Naive thymus-derived CD4-positive, alpha-beta T cell (primary cell): ENCODE measurements at regions not wholly inside any gene's neighbourhood (a gene's known extent, or its start where the extent isn't known, plus 50 kb on each side); places are given as distances from the start of the nearest gene placed in this dataset.

Source experiments
- ATAC-seq: fragments of 150-1000 bp; cut with Tn5 transposase; 2 replicates; pipeline ENCODE4 v1.10.0; 2021; ENCODE audit warnings: mild to moderate bottlenecking, moderate library complexity
- CTCF ChIA-PET: fragments of 350-600 bp; sonication (Branson Sonifier 250); formaldehyde crosslinking; loops from one replicate; lab custom pipeline; 2021; ENCODE audit warnings: antibody characterized with exemption; lab: Charles Lee
- POLR2A ChIA-PET: fragments of 350-600 bp; sonication (Branson Sonifier 250); formaldehyde crosslinking; loops from one replicate; lab custom pipeline; 2021; ENCODE audit warnings: antibody characterized with exemption, inconsistent platforms; lab: Charles Lee
- DNase-seq, 9 donors: peaks; one replicate each; pipeline versions ENCODE4 v3.0.0 to v3.0.0-alpha.2; 2020 to 2022; ENCODE audit warnings: mixed read lengths in 1 of 9
- H3K27ac ChIP-seq: one replicate; pipeline ENCODE4 v1.7.0; 2013; ENCODE audit warnings: mild to moderate bottlenecking, low read depth, low read length, moderate library complexity
- H3K27me3 ChIP-seq, 2 donors: one replicate each; pipeline ENCODE4 v1.7.0; 2013; ENCODE audit warnings: low read length in 2 of 2, mild to moderate bottlenecking in 2 of 2, moderate library complexity in 2 of 2; ENCODE audit not compliant: control insufficient read depth in 2 of 2, insufficient read depth in 2 of 2
- H3K36me3 ChIP-seq, 3 experiments: 1 replicate in 2 of 3; 2 replicates in 1 of 3; pipeline ENCODE4 v1.7.0; 2013; ENCODE audit warnings: low read length in 3 of 3, mild to moderate bottlenecking in 3 of 3, moderate library complexity in 1 of 3; ENCODE audit not compliant: insufficient read depth in 3 of 3, control insufficient read depth in 2 of 3
- H3K4me1 ChIP-seq, 2 donors: one replicate each; pipeline ENCODE4 v1.7.0; 2013; ENCODE audit warnings: low read length in 2 of 2, mild to moderate bottlenecking in 2 of 2, moderate library complexity in 1 of 2; ENCODE audit not compliant: control insufficient read depth in 2 of 2, insufficient read depth in 2 of 2
- H3K4me3 ChIP-seq: 2 replicates; pipeline ENCODE4 v1.7.0; 2013; ENCODE audit warnings: mild to moderate bottlenecking, low read length
- H3K9me3 ChIP-seq, 3 experiments: 1 replicate in 2 of 3; 2 replicates in 1 of 3; pipeline ENCODE4 v1.7.0; 2013; ENCODE audit warnings: low read length in 3 of 3; ENCODE audit not compliant: control insufficient read depth in 2 of 3
- H3K27ac Mint-ChIP-seq, 9 donors: one replicate each; pipeline ENCODE4 v1.8.0; 2020 to 2022; ENCODE audit warnings: mixed read lengths in 9 of 9, mild to moderate bottlenecking in 8 of 9, moderate library complexity in 5 of 9, inconsistent platforms in 2 of 9
- H3K27me3 Mint-ChIP-seq, 5 donors: one replicate each; pipeline ENCODE4 v1.8.0; 2021 to 2022; ENCODE audit warnings: mixed read lengths in 5 of 5, mild to moderate bottlenecking in 1 of 5
- H3K36me3 Mint-ChIP-seq, 5 donors: one replicate each; pipeline ENCODE4 v1.8.0; 2020 to 2022; ENCODE audit warnings: mixed read lengths in 5 of 5, mild to moderate bottlenecking in 3 of 5, inconsistent platforms in 1 of 5
- H3K4me1 Mint-ChIP-seq, 7 donors: one replicate each; pipeline ENCODE4 v1.8.0; 2020 to 2022; ENCODE audit warnings: mixed read lengths in 7 of 7, mild to moderate bottlenecking in 3 of 7, inconsistent platforms in 1 of 7
- H3K4me3 Mint-ChIP-seq, 10 donors: one replicate each; pipeline ENCODE4 v1.8.0; 2020 to 2022; ENCODE audit warnings: mild to moderate bottlenecking in 10 of 10, mixed read lengths in 10 of 10, moderate library complexity in 6 of 10, inconsistent platforms in 2 of 10
- H3K9me3 Mint-ChIP-seq, 11 donors: one replicate each; pipeline ENCODE4 v1.8.0; 2020 to 2022; ENCODE audit warnings: mixed read lengths in 11 of 11, mild to moderate bottlenecking in 4 of 11, inconsistent platforms in 1 of 11, moderate library complexity in 1 of 11
- intact Hi-C, 2 donors: fragments of 100-400 bp; cut with micrococcal nuclease; formaldehyde crosslinking; loops; one replicate each; pipeline ENCODE4 v1.15.1; 2023

- no peak overlapping the region for H3K27ac ChIP-seq
- H3K9me3 ChIP-seq = no peaks in the 10 kb centered on the region
- H3K4me3 Mint-ChIP-seq = no peak overlapping the region
- no peaks in the 10 kb centered on the region for H3K36me3 Mint-ChIP-seq
- H3K9me3 Mint-ChIP-seq = peaks cover 0 to 15% (median 4%) of the 10 kb centered on the region in 11 donors
- H3K4me3 ChIP-seq = no peak overlapping the region
- no peaks in the 10 kb centered on the region for H3K27me3 ChIP-seq
- H3K36me3 ChIP-seq = no peaks in the 10 kb centered on the region
- no peaks in the 10 kb centered on the region for H3K4me1 Mint-ChIP-seq
- H3K27me3 Mint-ChIP-seq = no peaks in the 10 kb centered on the region
- POLR2A ChIA-PET = no interaction called here
- no peaks in the 10 kb centered on the region for H3K4me1 ChIP-seq
- ATAC-seq = no peak
- CTCF ChIA-PET = no interaction called here
- intact Hi-C loops = no loop called here
- no peak for DNase-seq
- no peak overlapping the region for H3K27ac Mint-ChIP-seq
Observed at GRCh38 chr5:28770307-28770706, 1731.9 kb upstream of the CDH9 start.

- peaks cover 0 to 23% (median 2%) of the 10 kb centered on the region in 11 donors for H3K9me3 Mint-ChIP-seq
Observed at GRCh38 chr5:28766565-28767158, 1728.3 kb upstream of the CDH9 start.

GRCh38 chr5:28751396-28751795 lies 1713.0 kb upstream of the CDH9 start:
- Histone ChIP-seq H3K4me3 (no peak overlapping the region), H3K4me1 (no peaks in the 10 kb centered on the region), H3K36me3 (no peaks in the 10 kb centered on the region), H3K9me3 (no peaks in the 10 kb centered on the region), H3K27ac (no peak overlapping the region), H3K27me3 (no peaks in the 10 kb centered on the region)
- peaks cover 0 to 4% (median 0%) of the 10 kb centered on the region in 5 donors for H3K36me3 Mint-ChIP-seq
- ATAC-seq = no peak
- no peak for DNase-seq
- H3K27me3 Mint-ChIP-seq = no peaks in the 10 kb centered on the region
- H3K9me3 Mint-ChIP-seq = peaks cover 4 to 31% (median 12%) of the 10 kb centered on the region in 11 donors
- H3K4me3 Mint-ChIP-seq = no peak overlapping the region
- intact Hi-C loops = no loop called here
- CTCF ChIA-PET = no interaction called here
- POLR2A ChIA-PET = no interaction called here
- peaks cover 0 to 3% (median 0%) of the 10 kb centered on the region in 7 donors for H3K4me1 Mint-ChIP-seq
- H3K27ac Mint-ChIP-seq = no peak overlapping the region

More at GRCh38 chr5:28766565-28767158, 1728.3 kb upstream of the CDH9 start:
- H3K4me3 Mint-ChIP-seq = no peak overlapping the region
- ChIA-PET CTCF (no interaction called here), POLR2A (interaction anchor here (0.7 kb wide), 1 partner anchor 93 kb away, joined by 3 read pairs; no protein-coding TSS in a partner anchor)
- H3K27me3 ChIP-seq = no peaks in the 10 kb centered on the region
- DNase-seq (no peak), ATAC-seq (no peak)
- H3K4me1 ChIP-seq = no peaks in the 10 kb centered on the region
- intact Hi-C loops = no loop called here
- H3K27ac ChIP-seq = no peak overlapping the region
- H3K4me3 ChIP-seq = no peak overlapping the region
- no peaks in the 10 kb centered on the region for H3K4me1 Mint-ChIP-seq
- no peaks in the 10 kb centered on the region for H3K9me3 ChIP-seq
- no peaks in the 10 kb centered on the region for H3K36me3 ChIP-seq
- no peaks in the 10 kb centered on the region for H3K27me3 Mint-ChIP-seq
- H3K27ac Mint-ChIP-seq = no peak overlapping the region
- H3K36me3 Mint-ChIP-seq = no peaks in the 10 kb centered on the region

- Mint-ChIP-seq H3K27ac (no peak overlapping the region), H3K4me3 (no peak overlapping the region), H3K9me3 (peaks cover 0 to 21% (median 6%) of the 10 kb centered on the region in 11 donors), H3K36me3 (no peaks in the 10 kb centered on the region), H3K4me1 (no peaks in the 10 kb centered on the region), H3K27me3 (no peaks in the 10 kb centered on the region)
- H3K4me3 ChIP-seq = no peak overlapping the region
- no peak overlapping the region for H3K27ac ChIP-seq
- H3K4me1 ChIP-seq = no peaks in the 10 kb centered on the region
- ATAC-seq (no peak), DNase-seq (no peak)
- intact Hi-C loops = no loop called here
- H3K27me3 ChIP-seq = no peaks in the 10 kb centered on the region
- H3K9me3 ChIP-seq = no peaks in the 10 kb centered on the region
- POLR2A ChIA-PET = no interaction called here
- no peaks in the 10 kb centered on the region for H3K36me3 ChIP-seq
- CTCF ChIA-PET = no interaction called here
Observed at GRCh38 chr5:28750251-28750650, 1711.9 kb upstream of the CDH9 start.

GRCh38 chr5:28748446-28748845 lies 1710.1 kb upstream of the CDH9 start:
- no peak for ATAC-seq
- H3K4me1 ChIP-seq = no peaks in the 10 kb centered on the region
- no peak overlapping the region for H3K27ac ChIP-seq
- Mint-ChIP-seq H3K9me3 (peaks cover 0 to 22% (median 6%) of the 10 kb centered on the region in 11 donors), H3K4me1 (no peaks in the 10 kb centered on the region), H3K36me3 (no peaks in the 10 kb centered on the region), H3K27ac (no peak overlapping the region), H3K4me3 (no peak overlapping the region), H3K27me3 (no peaks in the 10 kb centered on the region)
- no peak for DNase-seq
- H3K4me3 ChIP-seq = no peak overlapping the region
- POLR2A ChIA-PET = no interaction called here
- H3K9me3 ChIP-seq = no peaks in the 10 kb centered on the region
- intact Hi-C loops = no loop called here
- H3K27me3 ChIP-seq = no peaks in the 10 kb centered on the region
- CTCF ChIA-PET = no interaction called here
- no peaks in the 10 kb centered on the region for H3K36me3 ChIP-seq

GRCh38 chr5:28743716-28744110 lies 1705.3 kb upstream of the CDH9 start:
- no peaks in the 10 kb centered on the region for H3K4me1 Mint-ChIP-seq
- ChIA-PET POLR2A (no interaction called here), CTCF (no interaction called here)
- ATAC-seq = no peak
- no peak for DNase-seq
- peaks cover under 1 to 19% (median 9%) of the 10 kb centered on the region in 11 donors for H3K9me3 Mint-ChIP-seq
- H3K36me3 ChIP-seq = no peaks in the 10 kb centered on the region
- H3K4me3 Mint-ChIP-seq = no peak overlapping the region
- no peak overlapping the region for H3K27ac Mint-ChIP-seq
- no peak overlapping the region for H3K27ac ChIP-seq
- H3K9me3 ChIP-seq = no peaks in the 10 kb centered on the region
- no peak overlapping the region for H3K4me3 ChIP-seq
- no peaks in the 10 kb centered on the region for H3K36me3 Mint-ChIP-seq
- no peaks in the 10 kb centered on the region for H3K4me1 ChIP-seq
- H3K27me3 ChIP-seq = no peaks in the 10 kb centered on the region
- intact Hi-C loops = no loop called here
- no peaks in the 10 kb centered on the region for H3K27me3 Mint-ChIP-seq

GRCh38 chr5:28743025-28743715 lies 1704.8 kb upstream of the CDH9 start:
- H3K9me3 ChIP-seq = no peaks in the 10 kb centered on the region
- H3K4me1 ChIP-seq = no peaks in the 10 kb centered on the region
- no peak overlapping the region for H3K4me3 Mint-ChIP-seq
- ATAC-seq = no peak
- H3K4me3 ChIP-seq = no peak overlapping the region
- H3K27ac Mint-ChIP-seq = no peak overlapping the region
- intact Hi-C loops = no loop called here
- no peaks in the 10 kb centered on the region for H3K27me3 ChIP-seq
- no peaks in the 10 kb centered on the region for H3K36me3 Mint-ChIP-seq
- DNase-seq = no peak
- peaks cover 0 to 16% (median 10%) of the 10 kb centered on the region in 11 donors for H3K9me3 Mint-ChIP-seq
- H3K4me1 Mint-ChIP-seq = no peaks in the 10 kb centered on the region
- POLR2A ChIA-PET = no interaction called here
- H3K27ac ChIP-seq = no peak overlapping the region
- CTCF ChIA-PET = no interaction called here
- H3K27me3 Mint-ChIP-seq = no peaks in the 10 kb centered on the region
- no peaks in the 10 kb centered on the region for H3K36me3 ChIP-seq
